Upper lobe of left lung (tissue), 6 donors: ENCODE measurements at regions not wholly inside any gene's neighbourhood (a gene's known extent, or its start where the extent isn't known, plus 50 kb on each side); places are given as distances from the start of the nearest gene placed in this dataset.

Experiments used
- ATAC-seq, 2 donors: fragments of 200-7000 bp; cut with Tn5 transposase; one replicate each; pipeline ENCODE4 v1.9.1; 2022; ENCODE audit warnings: mild to moderate bottlenecking in 2 of 2, moderate library complexity in 2 of 2; ENCODE audit not compliant: low FRiP score in 2 of 2
- DNase-seq, 2 donors: peaks; one replicate each; pipeline ENCODE4 v3.0.0-alpha.2; 2019 to 2020
- H3K27ac ChIP-seq, 4 donors: fragments of 200-600 bp; sonication (generic); one replicate each; pipeline ENCODE4 v1.5.1; 2016 to 2019
- H3K27me3 ChIP-seq, 4 donors: fragments of 200-600 bp; sonication (generic); one replicate each; pipeline ENCODE4 v1.5.1; 2017 to 2019
- H3K36me3 ChIP-seq, 4 donors: fragments of 200-600 bp; sonication (generic); one replicate each; pipeline ENCODE4 v1.5.1; 2016 to 2019
- H3K4me1 ChIP-seq, 4 donors: fragments of 200-600 bp; sonication (generic); one replicate each; pipeline ENCODE4 v1.5.1; 2018 to 2019
- H3K4me3 ChIP-seq, 4 donors: fragments of 200-600 bp; sonication (generic); one replicate each; pipeline ENCODE4 v1.5.1; 2017 to 2019; ENCODE audit warnings: mild to moderate bottlenecking in 2 of 4, moderate library complexity in 1 of 4
- H3K9me3 ChIP-seq, 4 donors: fragments of 200-600 bp; sonication (generic); one replicate each; pipeline ENCODE4 v1.5.1; 2018 to 2019
- EP300 ChIP-seq, 4 donors: sonication (generic); formaldehyde crosslinking; IDR thresholded peaks; one replicate each; pipeline ENCODE4 v1.5.1; 2017; ENCODE audit warnings: antibody characterized with exemption in 4 of 4, control low read depth in 2 of 4
- POLR2A ChIP-seq, 4 donors: fragments of 450-650 bp; IDR thresholded peaks; one replicate each; pipeline ENCODE4 v1.5.1; 2016 to 2017; ENCODE audit warnings: antibody characterized with exemption in 4 of 4, mild to moderate bottlenecking in 2 of 4
- POLR2AphosphoS5 ChIP-seq, 2 donors: sonication (generic); formaldehyde crosslinking; IDR thresholded peaks; one replicate each; pipeline ENCODE4 v1.5.1; 2017; ENCODE audit warnings: antibody characterized with exemption in 2 of 2
- WGBS, 2 donors: methylation state at CpG; one replicate each; pipeline ENCODE4 v1.1.5; 2017 to 2018; 5-methylcytosine and 5-hydroxymethylcytosine counted together
- TF ChIP-seq, protein P1 (sequence below), 6 experiments: fragments of 450-650 bp in 4 of 6; fragments of 200-600 bp in 2 of 6; sonication (generic) in 2 of 6; IDR thresholded peaks; one replicate each; pipeline ENCODE4 v1.5.1; 2016 to 2019; ENCODE audit warnings: antibody characterized with exemption in 6 of 6
- donor health status: DM: no; HTN: no; CAD: no; lungs with moderate emphysema.
- donor health status: DM: no; HTN: yes; CAD: no; lungs with severe emphysema.

DNA sequence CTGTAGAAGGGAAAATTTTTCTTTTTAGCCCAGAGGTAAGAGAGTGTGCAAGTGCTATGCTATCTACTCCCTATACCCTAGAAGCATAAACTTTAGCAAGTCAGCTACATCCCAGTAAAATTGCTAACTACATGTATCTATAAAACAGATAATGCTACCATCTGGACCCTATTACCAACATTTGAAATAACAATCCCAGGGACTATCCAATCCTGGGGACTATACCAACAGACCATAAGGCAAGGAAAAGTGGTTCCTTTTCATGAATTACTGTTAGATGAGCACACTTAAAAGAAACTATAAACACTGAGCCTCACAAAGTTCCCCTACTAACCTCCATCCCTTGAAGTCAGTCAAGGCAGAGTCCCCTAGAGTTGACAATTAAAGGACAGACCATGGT is 213.6 kb upstream of the VEGFC start:
- Histone ChIP-seq H3K4me3 (no peak overlapping the region), H3K4me1 (no peaks in the 10 kb centered on the region), H3K36me3 (no peaks in the 10 kb centered on the region), H3K27ac (no peak overlapping the region), H3K9me3 (no peaks in the 10 kb centered on the region), H3K27me3 (no peaks in the 10 kb centered on the region)
- DNase-seq (no peak), ATAC-seq (no peak)
- TF ChIP-seq POLR2AphosphoS5 (IDR thresholded peaks at IDR 0.05): no peak

DNA sequence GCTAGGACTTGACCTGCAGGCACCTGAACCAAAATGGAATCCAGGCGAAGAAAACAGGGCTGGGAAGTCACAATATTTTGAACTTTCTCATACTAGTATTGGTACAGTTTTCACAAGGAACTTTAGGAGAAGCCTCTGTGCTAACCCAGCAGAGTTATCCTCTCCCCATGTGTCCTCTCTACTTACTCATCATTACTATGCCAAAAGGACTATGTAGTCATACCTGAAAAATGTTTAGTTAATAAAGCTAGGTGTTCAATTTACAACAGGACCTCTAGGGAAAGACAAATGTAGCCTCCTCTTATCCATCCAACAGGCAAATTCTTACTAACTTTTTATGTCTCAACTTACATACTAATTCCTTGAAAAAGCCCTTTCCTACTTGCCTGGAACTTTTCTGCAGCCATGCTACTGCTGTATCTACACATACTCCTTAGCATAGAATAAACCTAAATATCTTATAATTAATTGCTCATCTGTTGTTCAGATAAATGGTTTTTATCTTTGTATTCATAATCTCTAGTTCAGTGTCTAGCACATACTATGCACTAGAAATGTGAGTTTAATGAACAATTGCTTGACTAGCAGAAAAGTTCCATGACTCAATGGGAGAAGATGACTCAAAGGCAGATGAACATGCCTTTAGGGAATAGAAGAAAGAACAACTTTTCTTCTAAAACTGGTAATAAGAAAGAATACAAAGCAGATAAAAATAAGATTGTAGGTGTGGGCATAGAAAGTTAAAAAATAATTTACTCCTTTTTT is 215.5 kb upstream of the VEGFC start:
- TF ChIP-seq EP300 (IDR thresholded peaks at IDR 0.05): no peak
- TF ChIP-seq POLR2AphosphoS5 (IDR thresholded peaks at IDR 0.05): no peak
- TF ChIP-seq POLR2A (IDR thresholded peaks at IDR 0.05): no peak
- TF ChIP-seq, protein P1, sequence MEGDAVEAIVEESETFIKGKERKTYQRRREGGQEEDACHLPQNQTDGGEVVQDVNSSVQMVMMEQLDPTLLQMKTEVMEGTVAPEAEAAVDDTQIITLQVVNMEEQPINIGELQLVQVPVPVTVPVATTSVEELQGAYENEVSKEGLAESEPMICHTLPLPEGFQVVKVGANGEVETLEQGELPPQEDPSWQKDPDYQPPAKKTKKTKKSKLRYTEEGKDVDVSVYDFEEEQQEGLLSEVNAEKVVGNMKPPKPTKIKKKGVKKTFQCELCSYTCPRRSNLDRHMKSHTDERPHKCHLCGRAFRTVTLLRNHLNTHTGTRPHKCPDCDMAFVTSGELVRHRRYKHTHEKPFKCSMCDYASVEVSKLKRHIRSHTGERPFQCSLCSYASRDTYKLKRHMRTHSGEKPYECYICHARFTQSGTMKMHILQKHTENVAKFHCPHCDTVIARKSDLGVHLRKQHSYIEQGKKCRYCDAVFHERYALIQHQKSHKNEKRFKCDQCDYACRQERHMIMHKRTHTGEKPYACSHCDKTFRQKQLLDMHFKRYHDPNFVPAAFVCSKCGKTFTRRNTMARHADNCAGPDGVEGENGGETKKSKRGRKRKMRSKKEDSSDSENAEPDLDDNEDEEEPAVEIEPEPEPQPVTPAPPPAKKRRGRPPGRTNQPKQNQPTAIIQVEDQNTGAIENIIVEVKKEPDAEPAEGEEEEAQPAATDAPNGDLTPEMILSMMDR (IDR thresholded peaks at IDR 0.05): no peak
- H3K9me3 ChIP-seq: peaks cover 0 to 6% (median 1%) of the 10 kb centered on the region in 4 donors
- 77 to 95% methylated on average over 1 of the region's 1 CpG for WGBS, 2 donors
- no peaks in the 10 kb centered on the region for H3K4me1 ChIP-seq
- no peaks in the 10 kb centered on the region for H3K27me3 ChIP-seq
- peak in 1 of 2 donors; percentile 72 for ATAC-seq
- H3K27ac ChIP-seq: no peak overlapping the region
- no peak overlapping the region for H3K4me3 ChIP-seq
- H3K36me3 ChIP-seq: no peaks in the 10 kb centered on the region
- no peak for DNase-seq

DNA sequence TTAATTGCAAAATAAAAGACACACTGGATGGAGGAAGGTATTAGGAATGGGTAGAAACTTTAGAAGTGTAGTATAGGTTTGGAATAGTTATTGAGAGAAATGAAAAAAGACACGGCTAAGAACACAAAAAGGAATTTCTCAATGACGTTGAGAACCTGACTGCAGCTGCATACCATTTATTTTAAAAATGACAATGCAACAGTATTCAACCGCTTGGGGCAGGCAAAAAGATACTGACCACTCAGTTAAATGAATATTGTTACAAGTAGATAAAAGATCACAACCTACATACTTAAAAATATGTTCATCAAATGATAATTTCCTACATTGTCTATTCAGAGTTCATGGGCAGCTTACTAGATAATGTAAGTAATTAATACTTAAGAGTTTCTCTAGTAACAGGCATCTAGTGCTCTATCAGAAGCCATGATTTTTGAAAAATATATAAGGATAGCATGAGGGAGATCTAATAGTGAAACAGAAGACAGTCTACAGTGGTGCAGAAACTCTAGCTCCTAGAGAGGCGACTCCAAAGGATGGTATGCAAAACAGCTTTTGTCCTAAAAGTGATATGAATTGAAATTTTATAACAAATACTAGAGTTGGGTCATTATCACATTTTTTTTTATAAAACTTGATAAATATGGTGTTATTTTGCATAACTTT is 216.2 kb upstream of the VEGFC start:
- H3K9me3 ChIP-seq: peaks cover 0 to 13% (median 3%) of the 10 kb centered on the region in 4 donors
- no peak overlapping the region for H3K4me3 ChIP-seq
- H3K4me1 ChIP-seq: no peaks in the 10 kb centered on the region
- DNase-seq (no peak), ATAC-seq (no peak)
- TF ChIP-seq, protein P1 (IDR thresholded peaks at IDR 0.05): no peak
- TF ChIP-seq POLR2A (IDR thresholded peaks at IDR 0.05) (no peak), EP300 (IDR thresholded peaks at IDR 0.05) (no peak), POLR2AphosphoS5 (IDR thresholded peaks at IDR 0.05) (no peak)
- H3K27ac ChIP-seq: no peak overlapping the region
- no peaks in the 10 kb centered on the region for H3K36me3 ChIP-seq
- no peaks in the 10 kb centered on the region for H3K27me3 ChIP-seq
- 79 to 83% methylated on average over 4 of the region's 4 CpGs for WGBS, 2 donors

DNA sequence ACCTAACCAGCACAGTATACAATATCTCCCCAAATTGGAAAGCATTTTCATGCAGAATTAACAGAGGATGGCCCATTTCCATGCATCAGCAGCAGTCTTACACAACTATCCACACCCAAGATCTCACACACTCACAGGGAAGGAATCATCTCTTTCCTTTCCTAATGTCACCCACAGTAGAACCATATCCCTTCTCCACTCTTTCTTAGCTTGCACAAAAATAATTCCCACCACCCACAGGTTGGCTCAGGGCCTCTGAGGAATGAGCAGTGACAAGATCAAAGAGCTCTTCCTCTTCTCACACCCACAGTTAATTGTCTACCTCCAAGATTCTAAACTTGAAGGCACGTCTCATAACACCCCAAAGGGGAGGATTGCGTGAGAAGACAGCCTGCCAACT is 217.7 kb upstream of the VEGFC start:
- 40 to 50% methylated on average over 2 of the region's 2 CpGs for WGBS, 2 donors
- ATAC-seq (no peak), DNase-seq (no peak)
- Histone ChIP-seq H3K27ac (no peak overlapping the region), H3K36me3 (no peaks in the 10 kb centered on the region), H3K9me3 (peaks cover 0 to 13% (median 3%) of the 10 kb centered on the region in 4 donors), H3K4me1 (no peaks in the 10 kb centered on the region), H3K4me3 (no peak overlapping the region), H3K27me3 (no peaks in the 10 kb centered on the region)
- TF ChIP-seq POLR2A (IDR thresholded peaks at IDR 0.05) (no peak), EP300 (IDR thresholded peaks at IDR 0.05) (no peak), POLR2AphosphoS5 (IDR thresholded peaks at IDR 0.05) (no peak)
- TF ChIP-seq, protein P1 (IDR thresholded peaks at IDR 0.05): no peak

DNA sequence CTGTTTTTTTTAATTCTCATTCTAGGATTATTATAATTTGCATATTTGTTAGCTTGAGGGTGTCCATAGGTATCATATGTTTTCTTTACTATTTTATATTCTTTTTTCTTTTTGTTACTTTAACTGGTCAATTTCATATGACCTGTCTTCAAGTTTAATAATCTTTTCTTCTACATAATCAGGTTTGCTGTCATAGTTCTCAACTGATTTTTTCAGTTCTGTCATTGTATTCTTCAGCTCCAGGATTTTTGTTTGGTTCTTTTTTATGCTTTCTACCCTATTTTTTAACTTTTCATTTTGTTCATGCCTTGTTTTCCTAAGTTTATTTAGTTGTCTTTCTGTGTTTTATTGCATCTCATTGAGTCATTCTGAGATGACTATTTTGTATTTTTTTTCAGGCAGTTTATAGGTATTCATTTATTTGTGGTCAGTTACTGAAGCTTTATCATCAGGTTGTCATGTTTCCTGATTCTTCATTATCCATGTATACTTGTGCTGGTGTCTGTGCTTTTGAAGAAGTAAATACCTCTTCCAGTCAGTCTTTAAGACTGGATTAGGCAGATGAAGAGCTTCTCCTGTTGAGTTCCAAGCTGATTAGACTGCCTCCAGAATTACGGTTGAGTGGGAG is 220.3 kb upstream of the VEGFC start:
- 88 to 100% methylated on average over 1 of the region's 1 CpG for WGBS, 2 donors
- ATAC-seq: no peak

More for the DNA sequence above, 220.3 kb upstream of the VEGFC start:
- no peak overlapping the region for H3K27ac ChIP-seq
- DNase-seq: no peak
- H3K4me3 ChIP-seq: no peak overlapping the region
- H3K9me3 ChIP-seq: peaks cover 0 to 13% (median 3%) of the 10 kb centered on the region in 4 donors
- no peaks in the 10 kb centered on the region for H3K36me3 ChIP-seq
- TF ChIP-seq POLR2AphosphoS5 (IDR thresholded peaks at IDR 0.05): no peak
- TF ChIP-seq POLR2A (IDR thresholded peaks at IDR 0.05): no peak
- TF ChIP-seq, protein P1 (IDR thresholded peaks at IDR 0.05): no peak
- TF ChIP-seq EP300 (IDR thresholded peaks at IDR 0.05): no peak
- no peaks in the 10 kb centered on the region for H3K27me3 ChIP-seq
- H3K4me1 ChIP-seq: no peaks in the 10 kb centered on the region
